ENCODE measurements at regions not wholly inside any gene's neighbourhood (a gene's known extent, or its start where the extent isn't known, plus 50 kb on each side); places are given as distances from the start of the nearest gene placed in this dataset.

DNA sequence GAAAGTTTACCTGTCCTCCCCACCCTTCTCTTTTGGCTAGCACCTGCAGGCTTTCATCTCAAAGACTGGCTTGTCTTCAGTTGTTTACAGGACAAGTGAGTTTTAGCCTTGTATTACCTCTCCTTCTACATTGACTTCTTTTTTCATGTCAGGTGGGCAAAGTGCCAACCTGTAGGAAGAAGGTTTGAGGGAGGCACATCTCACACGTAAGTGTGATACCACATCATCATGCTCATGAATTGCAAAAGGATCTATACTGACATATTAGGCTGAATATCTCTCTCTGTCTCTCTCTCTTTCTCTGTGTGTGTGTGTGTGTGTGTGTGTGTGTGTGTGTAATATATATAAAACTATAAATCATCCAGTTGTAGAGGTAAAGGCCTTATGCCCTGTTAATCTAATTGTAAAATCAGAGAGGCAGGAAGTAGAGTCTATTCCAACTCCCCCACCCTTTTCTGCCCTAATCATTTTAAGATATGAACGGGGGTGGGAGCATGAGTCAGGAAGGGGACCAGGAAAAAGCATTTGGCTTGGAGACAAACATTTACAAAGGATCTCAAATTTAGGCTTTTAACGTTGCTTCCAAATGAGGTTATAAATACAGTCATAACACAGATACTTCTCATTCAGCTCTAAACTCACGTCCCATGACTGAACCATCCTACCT is 107.0 kb upstream of the PFN2 start:
- DNase-seq (ENCODE audit: low read depth, low spot score) (no peak), ATAC-seq (no peak)
- Histone ChIP-seq H3K27ac (ENCODE audit: low read depth, low read length) (no peak overlapping the region), H3K79me2 (ENCODE audit: insufficient read depth, low read length) (no peaks in the 10 kb centered on the region), H3K9me3 (ENCODE audit: control insufficient read depth in 1 of 2, insufficient read depth in 1 of 2, low read depth in 1 of 2, low read length in 2 of 2) (no peaks in the 10 kb centered on the region), H3K9me2 (ENCODE audit: insufficient read depth) (no peaks in the 10 kb centered on the region), H3K9ac (ENCODE audit: low read length) (no peak overlapping the region), H3K4me3 (replicated peaks in 1 of 2; ENCODE audit: low read depth in 1 of 2, low read length in 2 of 2) (no peak overlapping the region), H2AFZ (ENCODE audit: low read depth, low read length, poor library complexity, severe bottlenecking) (no peak overlapping the region), H3K4me2 (ENCODE audit: low read length) (no peak overlapping the region), H3K4me1 (ENCODE audit: control insufficient read depth in 1 of 2, insufficient read depth in 2 of 2, low read length in 2 of 2) (no peaks in the 10 kb centered on the region), H3K27me3 (ENCODE audit: insufficient read depth, low read length) (no peaks in the 10 kb centered on the region; the same call in 1 of the 2 replicates), H3K36me3 (ENCODE audit: control insufficient read depth in 1 of 2, insufficient read depth in 2 of 2, low read length in 2 of 2) (no peaks in the 10 kb centered on the region), H4K20me1 (ENCODE audit: insufficient read depth) (no peaks in the 10 kb centered on the region)
- TF ChIP-seq SIN3A (IDR thresholded peaks at IDR 0.05; ENCODE audit: low read depth): no peak
- TF ChIP-seq POLR2A (IDR thresholded peaks at IDR 0.05; ENCODE audit: borderline replicate concordance, extremely low read depth, insufficient read depth, insufficient read length): no peak
- TF ChIP-seq ZNF274 (IDR thresholded peaks at IDR 0.05; ENCODE audit: low read depth, low read length): no peak
- no peak for TF ChIP-seq SRF (IDR thresholded peaks at IDR 0.05; ENCODE audit: low read depth)
- TF ChIP-seq CTCF (IDR thresholded peaks at IDR 0.05 in 2 of 3, conservative IDR thresholded peaks at IDR 0.05 in 1 of 3; ENCODE audit: borderline replicate concordance in 1 of 3, insufficient read depth in 1 of 3, low read depth in 2 of 3, low read length in 2 of 3): no peak
- TF ChIP-seq, protein P1, sequence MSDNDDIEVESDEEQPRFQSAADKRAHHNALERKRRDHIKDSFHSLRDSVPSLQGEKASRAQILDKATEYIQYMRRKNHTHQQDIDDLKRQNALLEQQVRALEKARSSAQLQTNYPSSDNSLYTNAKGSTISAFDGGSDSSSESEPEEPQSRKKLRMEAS (IDR thresholded peaks at IDR 0.05): no peak
- no peak for TF ChIP-seq EZH2 (IDR thresholded peaks at IDR 0.05)
- TF ChIP-seq CEBPB (IDR thresholded peaks at IDR 0.05; ENCODE audit: low read depth): no peak
- TF ChIP-seq POLR2AphosphoS5 (IDR thresholded peaks at IDR 0.05; ENCODE audit: low read depth, low read length): no peak
- TF ChIP-seq, protein P2, sequence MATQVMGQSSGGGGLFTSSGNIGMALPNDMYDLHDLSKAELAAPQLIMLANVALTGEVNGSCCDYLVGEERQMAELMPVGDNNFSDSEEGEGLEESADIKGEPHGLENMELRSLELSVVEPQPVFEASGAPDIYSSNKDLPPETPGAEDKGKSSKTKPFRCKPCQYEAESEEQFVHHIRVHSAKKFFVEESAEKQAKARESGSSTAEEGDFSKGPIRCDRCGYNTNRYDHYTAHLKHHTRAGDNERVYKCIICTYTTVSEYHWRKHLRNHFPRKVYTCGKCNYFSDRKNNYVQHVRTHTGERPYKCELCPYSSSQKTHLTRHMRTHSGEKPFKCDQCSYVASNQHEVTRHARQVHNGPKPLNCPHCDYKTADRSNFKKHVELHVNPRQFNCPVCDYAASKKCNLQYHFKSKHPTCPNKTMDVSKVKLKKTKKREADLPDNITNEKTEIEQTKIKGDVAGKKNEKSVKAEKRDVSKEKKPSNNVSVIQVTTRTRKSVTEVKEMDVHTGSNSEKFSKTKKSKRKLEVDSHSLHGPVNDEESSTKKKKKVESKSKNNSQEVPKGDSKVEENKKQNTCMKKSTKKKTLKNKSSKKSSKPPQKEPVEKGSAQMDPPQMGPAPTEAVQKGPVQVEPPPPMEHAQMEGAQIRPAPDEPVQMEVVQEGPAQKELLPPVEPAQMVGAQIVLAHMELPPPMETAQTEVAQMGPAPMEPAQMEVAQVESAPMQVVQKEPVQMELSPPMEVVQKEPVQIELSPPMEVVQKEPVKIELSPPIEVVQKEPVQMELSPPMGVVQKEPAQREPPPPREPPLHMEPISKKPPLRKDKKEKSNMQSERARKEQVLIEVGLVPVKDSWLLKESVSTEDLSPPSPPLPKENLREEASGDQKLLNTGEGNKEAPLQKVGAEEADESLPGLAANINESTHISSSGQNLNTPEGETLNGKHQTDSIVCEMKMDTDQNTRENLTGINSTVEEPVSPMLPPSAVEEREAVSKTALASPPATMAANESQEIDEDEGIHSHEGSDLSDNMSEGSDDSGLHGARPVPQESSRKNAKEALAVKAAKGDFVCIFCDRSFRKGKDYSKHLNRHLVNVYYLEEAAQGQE (IDR thresholded peaks at IDR 0.05; ENCODE audit: low read depth): no peak
- TF ChIP-seq JUND (IDR thresholded peaks at IDR 0.05): no peak
- no TSS peak for BruUV-seq (replicated peaks)
- ChIA-PET CTCF (no interaction called here), POLR2A (no interaction called here), RAD21 (ENCODE audit: low non-redundant PET in 1 of 2, low total read pairs in 2 of 2, uncharacterized antibody in 2 of 2, unreplicated experiment in 2 of 2) (no interaction called here)
- intact Hi-C loops (cut with micrococcal nuclease): no loop called here

Data from HCT116 (cell line).